ENCODE measurements at regions not wholly inside any gene's neighbourhood (a gene's known extent, or its start where the extent isn't known, plus 50 kb on each side); places are given as distances from the start of the nearest gene placed in this dataset.

GRCh38 chr1:239784896-239785295 is 306.8 kb upstream of the FMN2 start:
- TF ChIP-seq POLR2A (IDR thresholded peaks at IDR 0.05) (no peak), EP300 (IDR thresholded peaks at IDR 0.05) (no peak), POLR2AphosphoS5 (IDR thresholded peaks at IDR 0.05) (no peak), CTCF (IDR thresholded peaks at IDR 0.05) (no peak)
